ENCODE measurements at regions not wholly inside any gene's neighbourhood (a gene's known extent, or its start where the extent isn't known, plus 50 kb on each side); places are given as distances from the start of the nearest gene placed in this dataset.
"Not testable (repeated sequence)": the region's sequence is repeated elsewhere in the genome, so short reads cannot be mapped to it uniquely, and the experiment has no call there.

DNA sequence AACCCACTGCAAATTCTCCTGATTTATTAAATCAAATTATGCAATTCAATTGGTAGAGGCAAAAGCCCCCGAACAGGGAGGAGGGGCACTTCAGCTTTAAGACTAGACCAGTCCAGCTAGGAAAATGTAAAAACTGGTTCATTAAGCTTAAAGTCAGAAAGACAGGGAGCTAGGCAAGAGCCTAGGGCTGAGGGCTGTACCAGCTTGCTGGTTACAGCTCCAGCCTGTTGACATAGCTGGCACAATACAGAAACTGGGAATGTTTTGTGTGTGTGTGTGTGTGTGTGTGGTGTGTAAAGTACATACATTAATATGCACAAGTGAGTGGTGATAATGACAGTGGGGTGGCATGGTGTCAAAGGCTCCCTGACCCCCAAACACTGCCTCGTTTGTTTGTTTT, 307.0 kb upstream of the CELF4 start:
- no peak for DNase-seq

GRCh38 chr18:37871561-37871960, 306.0 kb upstream of the CELF4 start:
- no peak for DNase-seq

GRCh38 chr18:37869051-37869450, 303.5 kb upstream of the CELF4 start:
- no peak for DNase-seq

- no peak for DNase-seq
These were observed 298.5 kb upstream of the CELF4 start for GRCh38 chr18:37864122-37864521.

GRCh38 chr18:37861981-37862380, 296.4 kb upstream of the CELF4 start:
- DNase-seq = no peak

DNA sequence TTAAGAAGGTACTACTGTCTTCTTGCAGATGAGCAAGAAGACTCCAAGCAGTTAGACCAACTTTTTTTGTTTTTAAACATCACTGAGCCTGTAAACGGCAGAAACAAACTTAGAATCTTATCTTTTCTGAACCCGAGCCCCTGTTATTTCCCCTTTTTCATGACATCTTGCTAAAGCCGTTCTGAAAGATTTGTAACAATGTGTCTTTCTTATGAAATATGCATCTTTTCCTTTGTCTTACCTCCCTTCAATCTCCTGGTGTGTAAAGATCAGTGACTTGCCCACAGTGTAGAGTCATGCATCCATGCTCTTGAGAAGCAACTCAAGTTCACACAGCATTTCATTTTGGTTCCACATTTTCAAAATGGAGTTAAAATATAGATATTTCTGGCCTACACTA, 288.8 kb upstream of the CELF4 start:
- DNase-seq = no peak

DNA sequence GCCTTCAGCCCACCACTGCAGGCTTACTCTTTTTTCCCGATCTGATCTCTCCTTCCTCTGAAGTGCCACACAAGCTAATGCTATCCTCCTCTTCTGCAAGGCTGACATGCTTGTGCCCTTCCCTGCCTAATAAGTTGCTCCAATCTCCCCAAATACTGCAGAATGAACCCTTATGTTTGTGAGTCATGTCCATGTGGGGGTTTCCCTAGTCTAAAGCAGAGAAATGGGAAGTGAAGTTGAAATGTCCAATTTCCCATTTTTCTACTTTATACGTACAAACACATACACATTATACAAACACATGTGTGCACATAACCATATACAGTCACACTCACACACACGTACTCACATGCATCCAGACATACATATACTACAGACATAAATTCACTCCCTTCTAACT, 288.1 kb upstream of the CELF4 start:
- no peak for DNase-seq

- DNase-seq = no peak
These were observed 286.9 kb upstream of the CELF4 start for GRCh38 chr18:37852464-37852863.

DNA sequence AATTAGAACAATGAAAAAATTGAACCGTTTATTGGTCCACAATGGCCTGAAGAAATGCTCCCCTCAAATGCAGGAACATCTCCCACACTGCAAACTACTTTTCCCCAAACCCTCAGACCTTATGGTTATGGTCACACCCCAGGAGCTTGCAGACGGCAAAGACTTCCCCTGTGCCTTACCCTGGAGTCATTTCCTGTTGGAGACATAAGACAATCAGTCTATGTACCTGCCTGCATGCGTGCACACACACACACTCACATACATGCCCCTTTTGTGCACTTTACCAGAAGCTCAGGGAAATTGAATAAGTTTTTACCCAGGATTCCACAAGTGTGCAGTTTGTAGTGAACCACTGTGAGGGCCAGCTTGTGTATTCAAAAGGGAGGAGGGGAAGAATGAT, 281.9 kb upstream of the CELF4 start:
- DNase-seq = no peak

GRCh38 chr18:37846996-37847395, 281.4 kb upstream of the CELF4 start:
- no peak for DNase-seq

GRCh38 chr18:37845498-37845897, 279.9 kb upstream of the CELF4 start:
- DNase-seq = no peak

DNA sequence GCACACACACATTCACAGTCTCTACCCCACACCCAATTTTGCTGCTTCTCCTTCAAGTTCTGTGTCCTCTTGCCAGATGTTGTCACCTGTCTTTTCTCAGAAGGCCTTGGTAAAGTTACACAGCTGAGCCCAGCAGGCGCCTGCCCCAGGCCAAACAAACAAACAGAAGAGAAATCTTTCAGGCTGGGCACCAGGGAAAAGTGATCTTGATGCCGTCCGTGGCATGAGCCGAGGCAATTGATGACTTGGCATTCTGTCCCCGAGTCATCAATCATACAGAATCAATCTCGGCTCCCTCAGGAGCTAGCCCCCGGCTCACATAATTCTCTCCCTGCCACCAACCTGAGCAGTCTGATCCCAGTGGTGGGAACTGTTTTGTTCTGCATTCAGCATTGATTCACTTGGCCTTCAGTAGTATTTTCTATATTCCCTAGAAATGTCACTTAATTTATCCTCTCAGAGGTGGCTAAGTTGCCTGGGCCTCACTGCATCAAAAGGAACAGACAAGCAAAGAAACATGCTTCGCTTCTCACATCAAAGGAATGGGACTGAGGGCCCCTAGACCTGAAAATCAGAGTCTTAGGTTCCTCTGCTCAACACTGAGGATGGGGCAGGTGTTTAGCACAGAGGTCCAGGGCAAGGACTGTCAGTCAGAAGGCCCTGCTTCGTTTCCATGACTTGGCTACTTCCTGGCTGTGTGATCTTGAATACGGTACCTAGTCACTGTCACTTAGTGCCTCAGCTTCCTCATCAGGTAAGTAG, 278.8 kb upstream of the CELF4 start:
- DNase-seq = no peak

DNA sequence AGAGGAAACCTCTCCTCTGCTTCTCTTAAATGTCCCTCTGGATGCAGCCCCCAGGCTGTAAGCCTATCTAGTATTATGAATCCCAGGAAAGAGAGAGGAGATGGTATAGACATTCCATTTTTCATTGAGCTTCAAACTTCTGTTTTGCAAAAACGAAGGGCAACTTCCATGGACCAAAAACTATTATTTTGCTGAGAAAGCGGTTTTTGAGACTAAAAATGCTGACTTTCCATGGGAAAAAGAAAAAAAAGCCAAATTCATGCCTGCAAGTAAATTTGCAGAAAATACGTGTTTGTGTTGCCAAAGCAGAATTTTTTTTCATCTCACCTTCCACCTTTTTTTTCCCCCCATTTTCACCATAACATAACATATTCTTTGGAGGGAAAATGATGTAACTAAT, 272.5 kb upstream of the CELF4 start:
- DNase-seq = no peak

DNA sequence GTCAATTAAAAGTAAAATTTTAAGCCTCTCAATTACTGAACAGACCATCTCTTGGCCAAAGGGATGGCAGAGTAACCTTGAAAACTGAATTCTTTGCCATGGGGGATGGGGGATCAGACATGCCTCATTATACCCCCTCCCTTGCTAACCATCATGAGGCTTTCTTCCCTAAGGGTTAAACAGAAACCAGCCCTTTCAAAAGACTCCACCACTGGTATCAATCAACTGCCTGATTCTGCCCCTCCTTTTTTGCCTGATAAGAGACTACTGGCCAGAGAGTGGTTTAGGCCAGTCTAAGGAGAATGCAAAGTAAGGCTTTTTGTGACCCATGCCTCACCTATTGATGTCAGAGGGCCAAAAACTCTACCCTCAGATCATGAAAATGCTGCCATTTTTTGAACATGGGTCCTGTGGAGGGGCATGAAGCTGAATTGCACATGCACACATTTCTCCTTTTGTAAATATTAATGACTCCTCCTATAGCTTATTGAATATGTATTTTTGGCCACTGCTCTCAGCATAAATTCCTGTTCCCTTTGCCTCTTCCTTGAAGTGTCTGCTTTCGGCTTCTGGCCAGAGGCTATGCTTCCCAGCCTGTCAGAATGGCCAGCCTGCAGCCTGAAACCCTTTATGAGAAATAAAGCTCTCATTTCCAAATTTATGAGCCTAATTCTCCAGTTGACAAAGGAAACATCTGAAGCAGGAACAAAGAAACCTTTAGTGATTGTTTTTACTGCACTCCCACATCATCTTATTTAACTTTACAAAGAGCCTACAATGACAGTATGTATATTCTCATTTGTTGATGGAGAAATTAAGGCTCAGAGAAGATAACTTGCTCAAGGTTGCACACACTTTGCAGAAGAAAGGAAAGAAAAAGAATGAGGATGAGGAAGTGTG, 270.7 kb upstream of the CELF4 start:
- no peak for DNase-seq

DNA sequence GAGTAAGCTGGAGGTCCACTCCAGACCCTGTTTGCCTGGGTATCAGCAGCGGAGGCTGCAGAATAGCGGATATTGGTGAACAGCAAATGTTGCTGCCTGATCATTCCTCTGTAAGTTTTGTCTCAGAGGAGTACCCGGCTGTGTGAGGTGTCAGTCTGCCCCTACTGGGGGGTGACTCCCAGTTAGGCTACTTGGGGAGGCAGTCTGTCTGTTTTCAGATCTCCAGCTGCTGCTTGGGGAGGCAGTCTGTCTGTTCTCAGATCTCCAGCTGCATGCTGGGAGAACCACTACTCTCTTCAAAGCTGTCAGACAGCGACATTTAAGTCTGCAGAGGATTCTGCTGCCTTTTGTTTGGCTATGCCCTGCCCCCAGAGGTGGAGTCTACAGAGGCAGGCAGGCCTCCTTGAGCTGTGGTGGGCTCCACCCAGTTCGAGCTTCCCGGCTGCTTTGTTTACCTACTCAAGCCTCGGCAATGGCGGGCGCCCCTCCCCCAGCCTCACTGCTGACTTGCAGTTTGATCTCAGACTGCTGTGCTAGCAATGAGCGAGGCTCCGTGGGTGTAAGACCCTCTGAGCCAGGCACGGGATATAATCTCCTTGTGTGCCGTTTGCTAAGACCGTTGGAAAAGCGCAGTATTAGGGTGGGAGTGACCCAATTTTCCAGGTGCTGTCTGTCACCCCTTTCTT, 266.6 kb upstream of the CELF4 start:
- DNase-seq = not testable (repeated sequence)

DNA sequence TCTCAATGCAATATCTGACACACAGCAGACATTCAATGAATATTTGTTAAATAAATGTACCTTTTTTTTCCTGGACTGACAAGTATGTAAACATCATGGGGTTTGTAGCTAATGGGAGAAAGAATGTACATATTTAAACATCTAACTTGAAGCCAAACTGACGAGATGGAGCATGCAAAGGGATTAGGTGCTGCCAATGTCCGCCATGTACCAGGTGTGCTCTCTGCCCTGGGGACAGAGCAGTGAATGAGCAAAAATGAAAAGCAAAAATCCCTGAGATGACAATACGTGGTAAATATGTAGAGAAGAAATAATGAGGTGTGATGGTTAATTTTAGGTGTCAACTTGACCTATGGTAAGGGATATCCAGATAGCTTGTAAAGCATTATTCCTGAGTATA, 247.4 kb upstream of the CELF4 start:
- no peak for DNase-seq

- no peak for DNase-seq
These were observed 240.3 kb upstream of the CELF4 start for GRCh38 chr18:37805773-37806404.

DNA sequence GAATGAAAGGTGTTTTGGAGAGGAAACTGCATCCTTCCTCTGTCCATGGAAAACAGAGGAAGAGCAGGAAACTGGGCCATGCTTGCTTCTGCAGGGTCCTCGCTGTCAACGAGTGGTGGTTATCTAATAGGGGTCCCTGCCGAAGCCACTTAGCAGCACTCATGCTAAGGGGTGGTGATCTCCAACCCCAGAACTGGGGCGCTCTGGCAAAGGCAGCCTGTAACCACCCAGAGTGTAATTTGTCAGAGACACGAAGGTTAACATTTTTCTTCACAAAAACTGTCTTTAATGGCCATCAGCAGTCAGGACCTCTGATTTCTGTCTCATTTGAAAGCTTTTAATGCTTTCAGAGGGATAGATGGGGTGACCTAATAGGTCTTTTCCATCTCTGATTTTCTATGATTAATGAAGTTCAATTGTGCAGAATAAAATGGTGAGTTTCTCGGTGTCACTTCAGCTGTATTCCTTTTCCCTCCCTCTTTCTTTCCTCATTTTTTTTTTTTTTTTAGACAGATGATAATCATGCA, 231.3 kb upstream of the CELF4 start:
- DNase-seq = no peak

DNA sequence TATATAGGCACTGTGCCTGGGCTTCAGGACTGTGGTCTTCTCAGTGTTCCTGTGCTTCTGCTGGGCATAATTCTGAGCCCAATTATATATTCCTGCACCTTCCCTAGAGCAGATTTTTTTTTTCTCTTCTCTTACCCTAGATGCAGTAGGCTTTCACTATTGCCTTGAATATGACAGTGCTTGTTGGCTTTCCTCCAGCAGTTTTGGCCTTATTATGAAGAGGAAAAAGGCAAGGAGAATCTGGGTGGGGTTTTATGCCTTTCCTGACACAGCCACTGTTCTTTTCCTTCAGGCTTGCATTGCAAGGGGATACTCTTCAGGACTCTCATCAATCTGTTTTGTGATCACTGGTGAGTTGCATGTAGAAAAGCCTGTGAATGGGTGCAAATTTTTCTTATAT, 221.9 kb upstream of the CELF4 start:
- DNase-seq = no peak

DNA sequence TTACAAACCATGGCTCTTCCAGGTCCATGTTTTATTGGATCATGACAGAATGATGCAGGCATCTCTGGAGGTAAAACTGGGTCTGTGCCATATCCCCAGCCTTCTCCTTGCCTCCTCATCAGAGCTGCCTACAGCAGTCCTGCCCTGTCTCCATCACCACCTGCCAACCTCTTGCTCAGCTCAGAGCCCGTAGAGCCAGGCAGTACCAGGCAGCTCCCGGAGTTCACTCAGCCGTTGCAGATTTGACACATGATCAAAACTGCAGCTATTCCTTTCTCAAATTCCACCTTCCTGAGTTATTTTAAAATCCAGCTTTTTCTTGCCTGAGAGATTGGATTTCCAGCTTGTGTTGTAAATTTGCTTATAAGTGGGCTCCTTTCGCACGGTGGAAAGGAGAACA, 218.2 kb upstream of the CELF4 start:
- DNase-seq = no peak

DNA sequence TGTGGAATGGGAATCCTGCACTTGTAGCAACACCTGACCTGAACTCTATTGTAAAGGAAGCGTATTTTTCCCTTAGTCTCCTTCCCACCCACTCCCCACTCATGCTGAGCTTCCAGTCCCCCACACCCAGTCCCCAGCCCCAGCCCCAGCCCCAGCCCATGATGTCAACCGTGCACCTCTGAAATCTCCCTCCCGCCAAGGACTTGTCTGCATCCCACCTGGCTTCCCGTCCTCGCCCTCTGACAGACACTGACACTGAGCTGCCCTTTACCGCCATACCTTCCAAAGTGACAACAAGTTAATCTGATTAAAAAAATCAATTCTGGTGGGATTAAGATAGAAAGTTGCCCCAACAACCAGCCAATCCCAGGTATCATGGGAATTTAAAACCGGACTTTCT, 213.6 kb upstream of the CELF4 start:
- no peak for DNase-seq

- peak; percentile 85 for DNase-seq
These were observed 213.0 kb upstream of the CELF4 start for GRCh38 chr18:37778417-37779165.

Data from NCI-H146 (cell line).